WERI-Rb-1 (cell line): ENCODE measurements at regions not wholly inside any gene's neighbourhood (a gene's known extent, or its start where the extent isn't known, plus 50 kb on each side); places are given as distances from the start of the nearest gene placed in this dataset.

Source experiments
- DNase-seq: peaks from one replicate; pipeline ENCODE4 v3.0.0-alpha.2; 2020
- H3K27ac ChIP-seq: fragments of 250-450 bp; sonication (Bioruptor Pico); 2 replicates; pipeline ENCODE4 v1.5.1; 2020; ENCODE audit warnings: mild to moderate bottlenecking, moderate library complexity
- H3K27me3 ChIP-seq: fragments of 250-450 bp; sonication (Bioruptor Pico); 2 replicates; pipeline ENCODE4 v1.5.1; 2021; ENCODE audit warnings: mild to moderate bottlenecking, low read depth, moderate library complexity; ENCODE audit not compliant: insufficient read depth, severe bottlenecking
- H3K36me3 ChIP-seq: fragments of 250-450 bp; sonication (Bioruptor Pico); 2 replicates; pipeline ENCODE4 v1.5.1; 2020; ENCODE audit warnings: mild to moderate bottlenecking, moderate library complexity
- H3K4me3 ChIP-seq: 2 replicates; pipeline ENCODE4 v1.5.1; 2011; ENCODE audit warnings: low read depth, mild to moderate bottlenecking, control low read depth, low read length
- H3K9me3 ChIP-seq: fragments of 250-450 bp; sonication (Bioruptor Pico); 2 replicates; pipeline ENCODE4 v1.5.1; 2021; ENCODE audit warnings: mild to moderate bottlenecking, moderate library complexity; ENCODE audit not compliant: severe bottlenecking
- CTCF ChIP-seq: IDR thresholded peaks from 2 replicates; pipeline ENCODE4 v1.5.1; 2011; ENCODE audit warnings: low read depth, mild to moderate bottlenecking, control low read depth, inconsistent platforms, low read length

GRCh38 chr2:107542314-107542740, 284.4 kb upstream of the RGPD4 start:
- H3K27me3 ChIP-seq, result peaks cover 54% of the 10 kb centered on the region
- H3K27ac ChIP-seq, result no peak overlapping the region
- H3K9me3 ChIP-seq, result no peaks in the 10 kb centered on the region
- TF ChIP-seq CTCF, result no peak
- no peak for DNase-seq
- no peak overlapping the region for H3K4me3 ChIP-seq
- no peaks in the 10 kb centered on the region for H3K36me3 ChIP-seq

GRCh38 chr2:107543793-107544192, 282.9 kb upstream of the RGPD4 start:
- peaks cover 50% of the 10 kb centered on the region for H3K27me3 ChIP-seq
- no peak overlapping the region for H3K4me3 ChIP-seq
- DNase-seq, result no peak
- no peaks in the 10 kb centered on the region for H3K36me3 ChIP-seq
- TF ChIP-seq CTCF, result no peak
- H3K9me3 ChIP-seq, result no peaks in the 10 kb centered on the region
- no peak overlapping the region for H3K27ac ChIP-seq

- H3K4me3 ChIP-seq, result no peak overlapping the region
- no peak for DNase-seq
- no peak for TF ChIP-seq CTCF
- no peak overlapping the region for H3K27ac ChIP-seq
- H3K27me3 ChIP-seq, result peaks cover 50% of the 10 kb centered on the region
- H3K9me3 ChIP-seq, result no peaks in the 10 kb centered on the region
- no peaks in the 10 kb centered on the region for H3K36me3 ChIP-seq
These were observed 281.6 kb upstream of the RGPD4 start for GRCh38 chr2:107545066-107545465.

GRCh38 chr2:107545851-107546250, 280.8 kb upstream of the RGPD4 start:
- no peak for DNase-seq
- H3K36me3 ChIP-seq, result no peaks in the 10 kb centered on the region
- TF ChIP-seq CTCF, result no peak

GRCh38 chr2:107548216-107548615, 278.5 kb upstream of the RGPD4 start:
- DNase-seq, result no peak
- Histone ChIP-seq H3K27me3 (peaks cover 35% of the 10 kb centered on the region), H3K9me3 (no peaks in the 10 kb centered on the region), H3K36me3 (no peaks in the 10 kb centered on the region), H3K27ac (no peak overlapping the region), H3K4me3 (no peak overlapping the region)
- no peak for TF ChIP-seq CTCF

More at GRCh38 chr2:107545851-107546250, 280.8 kb upstream of the RGPD4 start:
- Histone ChIP-seq H3K4me3 (no peak overlapping the region), H3K27me3 (peaks cover 44% of the 10 kb centered on the region), H3K9me3 (no peaks in the 10 kb centered on the region), H3K27ac (no peak overlapping the region)

GRCh38 chr2:107553046-107553445, 273.6 kb upstream of the RGPD4 start:
- Histone ChIP-seq H3K27me3 (peaks cover 19% of the 10 kb centered on the region), H3K27ac (no peak overlapping the region)
- TF ChIP-seq CTCF, result no peak

More at GRCh38 chr2:107553046-107553445, 273.6 kb upstream of the RGPD4 start:
- Histone ChIP-seq H3K9me3 (no peaks in the 10 kb centered on the region), H3K4me3 (no peak overlapping the region), H3K36me3 (no peaks in the 10 kb centered on the region)
- DNase-seq, result no peak
